HuH-7.5 (cell line): ENCODE measurements at regions not wholly inside any gene's neighbourhood (a gene's known extent, or its start where the extent isn't known, plus 50 kb on each side); places are given as distances from the start of the nearest gene placed in this dataset.
"Not testable (repeated sequence)": the region's sequence is repeated elsewhere in the genome, so short reads cannot be mapped to it uniquely, and the experiment has no call there.

ENCODE experiments used
- DNase-seq: peaks from one replicate; pipeline ENCODE4 v3.0.0; 2011; ENCODE audit warnings: low spot score

GRCh38 chr4:181819946-181820345 lies 423.3 kb upstream of the TENM3 start:
- DNase-seq: no peak

GRCh38 chr4:181820553-181820952 lies 422.6 kb upstream of the TENM3 start:
- no peak for DNase-seq

- no peak for DNase-seq
Observed at GRCh38 chr4:181821039-181822004, 421.9 kb upstream of the TENM3 start.

- DNase-seq: no peak
Observed at GRCh38 chr4:181822005-181822375, 421.2 kb upstream of the TENM3 start.

GRCh38 chr4:181823183-181823582 lies 420.0 kb upstream of the TENM3 start:
- DNase-seq: no peak

- DNase-seq: no peak
Observed at GRCh38 chr4:181823645-181824044, 419.6 kb upstream of the TENM3 start.

- no peak for DNase-seq
Observed at GRCh38 chr4:181825564-181825963, 417.6 kb upstream of the TENM3 start.

GRCh38 chr4:181827246-181827645 lies 416.0 kb upstream of the TENM3 start:
- no peak for DNase-seq

GRCh38 chr4:181830404-181831035 lies 412.7 kb upstream of the TENM3 start:
- DNase-seq: no peak

- DNase-seq: no peak
Observed at GRCh38 chr4:181834071-181834470, 409.1 kb upstream of the TENM3 start.

GRCh38 chr4:181835348-181835747 lies 407.9 kb upstream of the TENM3 start:
- DNase-seq: no peak

- no peak for DNase-seq
Observed at GRCh38 chr4:181838253-181838652, 404.9 kb upstream of the TENM3 start.

GRCh38 chr4:181843797-181844196 lies 399.4 kb upstream of the TENM3 start:
- not testable (repeated sequence) for DNase-seq

- DNase-seq: no peak
Observed at GRCh38 chr4:181845617-181846016, 397.6 kb upstream of the TENM3 start.

GRCh38 chr4:181846934-181847333 lies 396.3 kb upstream of the TENM3 start:
- DNase-seq: no peak

- no peak for DNase-seq
Observed at GRCh38 chr4:181848357-181848756, 394.8 kb upstream of the TENM3 start.

- DNase-seq: no peak
Observed at GRCh38 chr4:181849472-181849871, 393.7 kb upstream of the TENM3 start.

GRCh38 chr4:181853881-181854511 lies 389.2 kb upstream of the TENM3 start:
- no peak for DNase-seq

- no peak for DNase-seq
Observed at GRCh38 chr4:181855307-181855706, 387.9 kb upstream of the TENM3 start.

GRCh38 chr4:181857471-181857870 lies 385.7 kb upstream of the TENM3 start:
- DNase-seq: not testable (repeated sequence)

GRCh38 chr4:181858741-181859140 lies 384.5 kb upstream of the TENM3 start:
- DNase-seq: no peak

GRCh38 chr4:181859439-181859838 lies 383.8 kb upstream of the TENM3 start:
- no peak for DNase-seq

GRCh38 chr4:181860157-181860556 lies 383.0 kb upstream of the TENM3 start:
- no peak for DNase-seq
